ENCODE measurements at regions not wholly inside any gene's neighbourhood (a gene's known extent, or its start where the extent isn't known, plus 50 kb on each side); places are given as distances from the start of the nearest gene placed in this dataset.

DNA sequence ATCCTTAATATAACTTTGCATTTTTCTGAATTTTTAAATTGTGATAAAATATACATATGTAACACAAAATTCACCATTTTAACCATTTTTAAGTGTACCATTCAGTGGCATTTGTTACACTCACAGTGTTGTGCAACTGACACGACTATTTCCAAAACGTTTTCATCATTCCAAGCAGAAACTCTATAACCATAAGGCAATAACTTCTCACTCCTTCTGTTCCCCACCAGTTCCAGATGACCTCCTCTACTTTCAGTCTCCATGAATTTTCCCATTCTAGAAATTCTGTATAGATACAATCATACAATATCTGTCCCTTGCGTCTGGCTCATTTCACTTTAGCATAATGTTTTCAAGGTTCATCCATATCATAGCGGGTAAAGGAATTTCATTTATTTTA lies 223.5 kb upstream of the TTC14 start:
- TF ChIP-seq EHMT2 (IDR thresholded peaks at IDR 0.05; ENCODE audit: borderline replicate concordance, low read depth, low read length), result no peak
- TF ChIP-seq, protein P1, sequence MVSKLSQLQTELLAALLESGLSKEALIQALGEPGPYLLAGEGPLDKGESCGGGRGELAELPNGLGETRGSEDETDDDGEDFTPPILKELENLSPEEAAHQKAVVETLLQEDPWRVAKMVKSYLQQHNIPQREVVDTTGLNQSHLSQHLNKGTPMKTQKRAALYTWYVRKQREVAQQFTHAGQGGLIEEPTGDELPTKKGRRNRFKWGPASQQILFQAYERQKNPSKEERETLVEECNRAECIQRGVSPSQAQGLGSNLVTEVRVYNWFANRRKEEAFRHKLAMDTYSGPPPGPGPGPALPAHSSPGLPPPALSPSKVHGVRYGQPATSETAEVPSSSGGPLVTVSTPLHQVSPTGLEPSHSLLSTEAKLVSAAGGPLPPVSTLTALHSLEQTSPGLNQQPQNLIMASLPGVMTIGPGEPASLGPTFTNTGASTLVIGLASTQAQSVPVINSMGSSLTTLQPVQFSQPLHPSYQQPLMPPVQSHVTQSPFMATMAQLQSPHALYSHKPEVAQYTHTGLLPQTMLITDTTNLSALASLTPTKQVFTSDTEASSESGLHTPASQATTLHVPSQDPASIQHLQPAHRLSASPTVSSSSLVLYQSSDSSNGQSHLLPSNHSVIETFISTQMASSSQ (IDR thresholded peaks at IDR 0.05; ENCODE audit: low read depth), result no peak
- TF ChIP-seq, protein P1 (CRISPR knock-in tag; IDR thresholded peaks at IDR 0.05; ENCODE audit: borderline replicate concordance), result no peak
- no peak for TF ChIP-seq CTCF (CRISPR knock-in tag; IDR thresholded peaks at IDR 0.05)
- TF ChIP-seq, protein P2, sequence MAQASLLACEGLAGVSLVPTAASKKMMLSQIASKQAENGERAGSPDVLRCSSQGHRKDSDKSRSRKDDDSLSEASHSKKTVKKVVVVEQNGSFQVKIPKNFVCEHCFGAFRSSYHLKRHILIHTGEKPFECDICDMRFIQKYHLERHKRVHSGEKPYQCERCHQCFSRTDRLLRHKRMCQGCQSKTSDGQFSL (CRISPR knock-in tag; IDR thresholded peaks at IDR 0.05), result no peak
- no peak for TF ChIP-seq ARNT (IDR thresholded peaks at IDR 0.05)
- no peak for TF ChIP-seq SCMH1 (CRISPR knock-in tag; IDR thresholded peaks at IDR 0.05; ENCODE audit: borderline replicate concordance)
- no peak for TF ChIP-seq HMGA1 (CRISPR knock-in tag; conservative IDR thresholded peaks at IDR 0.05)
